PC-9 (cell line): ENCODE measurements at regions not wholly inside any gene's neighbourhood (a gene's known extent, or its start where the extent isn't known, plus 50 kb on each side); places are given as distances from the start of the nearest gene placed in this dataset.

Source experiments
- CTCF ChIP-seq: fragments of 200-600 bp; sonication (generic); conservative IDR thresholded peaks from 2 replicates; pipeline ENCODE4 v1.6.1; 2017; ENCODE audit warnings: mixed run types, antibody characterized with exemption, mild to moderate bottlenecking, moderate library complexity
- EZH2 ChIP-seq: fragments of 200-600 bp; sonication (generic); IDR thresholded peaks from 2 replicates; pipeline ENCODE4 v1.8.0; 2017; ENCODE audit warnings: antibody characterized with exemption, low read depth

- TF ChIP-seq CTCF (no peak), EZH2 (no peak)
Observed at GRCh38 chr1:217140041-217140901, 417.0 kb upstream of the ESRRG start.
